SK-N-SH treated with all-trans-retinoic acid at 6 μM for 48 hours (cell line): ENCODE measurements at regions not wholly inside any gene's neighbourhood (a gene's known extent, or its start where the extent isn't known, plus 50 kb on each side); places are given as distances from the start of the nearest gene placed in this dataset.

Experiments
- ATAC-seq: fragments of 200-7000 bp; cut with Tn5 transposase; 3 replicates; pipeline ENCODE4 v1.9.1; 2020; ENCODE audit warnings: mild to moderate bottlenecking, moderate library complexity
- BACH2 ChIP-seq: fragments of 250-450 bp; sonication (Bioruptor Pico); IDR thresholded peaks from 2 replicates; pipeline ENCODE4 v1.9.0; 2021; ENCODE audit warnings: mild to moderate bottlenecking, borderline replicate concordance
- ESRRG ChIP-seq: fragments of 250-450 bp; sonication (Bioruptor Pico); IDR thresholded peaks from 2 replicates; pipeline ENCODE4 v1.6.1; 2021; ENCODE audit warnings: mild to moderate bottlenecking
- GLIS3 ChIP-seq: fragments of 250-450 bp; sonication (Bioruptor Pico); IDR thresholded peaks from 2 replicates; pipeline ENCODE4 v1.5.0; 2020; ENCODE audit warnings: mild to moderate bottlenecking, moderate library complexity
- ISL1 ChIP-seq: fragments of 250-450 bp; sonication (Bioruptor Pico); IDR thresholded peaks from 2 replicates; pipeline ENCODE4 v2.1.2; 2022; ENCODE audit warnings: mild to moderate bottlenecking, moderate library complexity
- OSR1 ChIP-seq: fragments of 250-450 bp; sonication (Bioruptor Pico); IDR thresholded peaks from 2 replicates; pipeline ENCODE4 v1.8.0; 2022; ENCODE audit warnings: moderate library complexity, mild to moderate bottlenecking, inconsistent platforms
- PPARA ChIP-seq: fragments of 250-450 bp; sonication (Bioruptor Pico); IDR thresholded peaks from 2 replicates; pipeline ENCODE4 v1.5.0; 2020; ENCODE audit warnings: mild to moderate bottlenecking, borderline replicate concordance
- RARB ChIP-seq: fragments of 250-450 bp; sonication (Bioruptor Pico); IDR thresholded peaks from 2 replicates; pipeline ENCODE4 v1.8.0; 2021; ENCODE audit warnings: mild to moderate bottlenecking, moderate library complexity
- SNAI2 ChIP-seq: fragments of 250-450 bp; sonication (Bioruptor Pico); IDR thresholded peaks from 2 replicates; pipeline ENCODE4 v1.5.0; 2020; ENCODE audit warnings: mild to moderate bottlenecking, moderate library complexity
- TOX ChIP-seq: fragments of 250-450 bp; sonication (Bioruptor Pico); IDR thresholded peaks from 2 replicates; pipeline ENCODE4 v1.8.0; 2021; ENCODE audit warnings: mild to moderate bottlenecking, moderate library complexity, borderline replicate concordance
- ZC3H10 ChIP-seq: fragments of 250-450 bp; sonication (Bioruptor Pico); IDR thresholded peaks from 2 replicates; pipeline ENCODE4 v1.5.1; 2021; ENCODE audit warnings: mild to moderate bottlenecking, moderate library complexity
- ZFP3 ChIP-seq: fragments of 250-450 bp; sonication (Bioruptor Pico); IDR thresholded peaks from 2 replicates; pipeline ENCODE4 v1.5.0; 2020; ENCODE audit warnings: mild to moderate bottlenecking, moderate library complexity
- ZFP30 ChIP-seq: fragments of 450-650 bp; formaldehyde crosslinking; IDR thresholded peaks from 2 replicates; pipeline ENCODE4 v1.5.0; 2022; ENCODE audit warnings: mild to moderate bottlenecking, moderate library complexity
- ZNF565 ChIP-seq: fragments of 450-650 bp; formaldehyde crosslinking; conservative IDR thresholded peaks from 2 replicates; pipeline ENCODE4 v1.5.0; 2020; ENCODE audit warnings: low read depth, mild to moderate bottlenecking, moderate library complexity
- ZNF70 ChIP-seq: fragments of 450-650 bp; formaldehyde crosslinking; IDR thresholded peaks from 2 replicates; pipeline ENCODE4 v1.5.0; 2020; ENCODE audit warnings: mild to moderate bottlenecking, moderate library complexity
- ZNF8 ChIP-seq: fragments of 450-650 bp; formaldehyde crosslinking; IDR thresholded peaks from 2 replicates; pipeline ENCODE4 v1.5.0; 2020; ENCODE audit warnings: mild to moderate bottlenecking, moderate library complexity
- TF ChIP-seq, protein P1 (sequence below): fragments of 250-450 bp; sonication (Bioruptor Pico); IDR thresholded peaks from 2 replicates; pipeline ENCODE4 v1.5.1; 2021; ENCODE audit warnings: mild to moderate bottlenecking, moderate library complexity
- TF ChIP-seq, protein P2 (sequence below): fragments of 250-450 bp; sonication (Bioruptor Pico); IDR thresholded peaks from 2 replicates; pipeline ENCODE4 v1.5.1; 2020; ENCODE audit warnings: low read depth, mild to moderate bottlenecking, moderate library complexity
- TF ChIP-seq, protein P3 (sequence below): fragments of 250-450 bp; sonication (Bioruptor Pico); IDR thresholded peaks from 2 replicates; pipeline ENCODE4 v1.8.0; 2020; ENCODE audit warnings: mild to moderate bottlenecking, moderate library complexity, borderline replicate concordance
- TF ChIP-seq, protein P4 (sequence below): fragments of 250-450 bp; sonication (Bioruptor Pico); IDR thresholded peaks from 2 replicates; pipeline ENCODE4 v1.5.0; 2020; ENCODE audit warnings: mild to moderate bottlenecking, moderate library complexity

DNA sequence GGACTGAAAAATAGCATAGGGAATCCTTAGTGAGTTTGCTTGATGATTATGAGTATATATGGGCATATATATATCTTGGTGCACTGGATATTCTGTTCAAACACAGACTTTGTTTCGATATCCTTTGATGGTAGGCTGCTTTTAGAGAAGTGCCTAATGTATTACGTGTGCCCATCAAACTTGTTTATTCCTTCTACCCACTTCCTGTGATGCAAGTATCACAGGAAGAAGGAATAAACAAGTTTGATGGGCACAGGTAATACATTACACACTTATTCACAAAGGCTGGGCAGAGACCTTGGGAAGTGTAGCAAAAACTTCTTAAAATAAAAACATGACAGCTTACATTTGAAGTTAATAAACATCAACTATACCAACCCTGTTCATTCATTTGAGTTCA, 364.2 kb downstream of the CHSY3 start:
- no peak for ATAC-seq
- TF ChIP-seq, protein P1, sequence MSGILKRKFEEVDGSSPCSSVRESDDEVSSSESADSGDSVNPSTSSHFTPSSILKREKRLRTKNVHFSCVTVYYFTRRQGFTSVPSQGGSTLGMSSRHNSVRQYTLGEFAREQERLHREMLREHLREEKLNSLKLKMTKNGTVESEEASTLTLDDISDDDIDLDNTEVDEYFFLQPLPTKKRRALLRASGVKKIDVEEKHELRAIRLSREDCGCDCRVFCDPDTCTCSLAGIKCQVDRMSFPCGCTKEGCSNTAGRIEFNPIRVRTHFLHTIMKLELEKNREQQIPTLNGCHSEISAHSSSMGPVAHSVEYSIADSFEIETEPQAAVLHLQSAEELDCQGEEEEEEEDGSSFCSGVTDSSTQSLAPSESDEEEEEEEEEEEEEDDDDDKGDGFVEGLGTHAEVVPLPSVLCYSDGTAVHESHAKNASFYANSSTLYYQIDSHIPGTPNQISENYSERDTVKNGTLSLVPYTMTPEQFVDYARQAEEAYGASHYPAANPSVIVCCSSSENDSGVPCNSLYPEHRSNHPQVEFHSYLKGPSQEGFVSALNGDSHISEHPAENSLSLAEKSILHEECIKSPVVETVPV (CRISPR knock-in tag), result no peak
- TF ChIP-seq ZNF70 (CRISPR knock-in tag) (no peak), ZFP30 (CRISPR knock-in tag) (no peak), ZNF565 (CRISPR knock-in tag) (no peak), TOX (CRISPR knock-in tag) (no peak), PPARA (CRISPR knock-in tag) (no peak), BACH2 (CRISPR knock-in tag) (no peak), OSR1 (CRISPR knock-in tag) (no peak), RARB (CRISPR knock-in tag) (no peak), ZFP3 (CRISPR knock-in tag) (no peak), GLIS3 (CRISPR knock-in tag) (no peak)
- TF ChIP-seq, protein P2, sequence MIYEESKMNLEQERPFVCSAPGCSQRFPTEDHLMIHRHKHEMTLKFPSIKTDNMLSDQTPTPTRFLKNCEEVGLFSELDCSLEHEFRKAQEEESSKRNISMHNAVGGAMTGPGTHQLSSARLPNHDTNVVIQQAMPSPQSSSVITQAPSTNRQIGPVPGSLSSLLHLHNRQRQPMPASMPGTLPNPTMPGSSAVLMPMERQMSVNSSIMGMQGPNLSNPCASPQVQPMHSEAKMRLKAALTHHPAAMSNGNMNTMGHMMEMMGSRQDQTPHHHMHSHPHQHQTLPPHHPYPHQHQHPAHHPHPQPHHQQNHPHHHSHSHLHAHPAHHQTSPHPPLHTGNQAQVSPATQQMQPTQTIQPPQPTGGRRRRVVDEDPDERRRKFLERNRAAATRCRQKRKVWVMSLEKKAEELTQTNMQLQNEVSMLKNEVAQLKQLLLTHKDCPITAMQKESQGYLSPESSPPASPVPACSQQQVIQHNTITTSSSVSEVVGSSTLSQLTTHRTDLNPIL (CRISPR knock-in tag), result no peak
- TF ChIP-seq, protein P3, sequence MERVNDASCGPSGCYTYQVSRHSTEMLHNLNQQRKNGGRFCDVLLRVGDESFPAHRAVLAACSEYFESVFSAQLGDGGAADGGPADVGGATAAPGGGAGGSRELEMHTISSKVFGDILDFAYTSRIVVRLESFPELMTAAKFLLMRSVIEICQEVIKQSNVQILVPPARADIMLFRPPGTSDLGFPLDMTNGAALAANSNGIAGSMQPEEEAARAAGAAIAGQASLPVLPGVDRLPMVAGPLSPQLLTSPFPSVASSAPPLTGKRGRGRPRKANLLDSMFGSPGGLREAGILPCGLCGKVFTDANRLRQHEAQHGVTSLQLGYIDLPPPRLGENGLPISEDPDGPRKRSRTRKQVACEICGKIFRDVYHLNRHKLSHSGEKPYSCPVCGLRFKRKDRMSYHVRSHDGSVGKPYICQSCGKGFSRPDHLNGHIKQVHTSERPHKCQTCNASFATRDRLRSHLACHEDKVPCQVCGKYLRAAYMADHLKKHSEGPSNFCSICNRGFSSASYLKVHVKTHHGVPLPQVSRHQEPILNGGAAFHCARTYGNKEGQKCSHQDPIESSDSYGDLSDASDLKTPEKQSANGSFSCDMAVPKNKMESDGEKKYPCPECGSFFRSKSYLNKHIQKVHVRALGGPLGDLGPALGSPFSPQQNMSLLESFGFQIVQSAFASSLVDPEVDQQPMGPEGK, result no peak

DNA sequence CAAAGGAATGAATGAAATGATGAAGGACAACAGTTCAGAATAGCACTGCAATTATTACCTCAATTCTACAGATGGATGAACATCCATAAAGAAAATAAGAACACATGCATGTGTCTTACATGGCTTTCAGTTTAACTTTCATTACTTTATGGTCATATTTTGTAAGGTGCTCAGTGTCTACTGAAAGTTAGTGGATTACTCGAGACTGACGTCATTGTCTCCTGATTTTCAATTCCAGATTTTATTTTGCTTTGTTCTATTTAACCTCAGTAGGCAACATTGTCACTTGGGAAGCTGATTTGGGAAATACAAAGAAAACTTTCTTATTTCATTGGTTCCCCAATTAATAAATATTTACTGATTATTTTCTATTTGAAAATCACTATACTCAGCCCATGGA, 363.7 kb downstream of the CHSY3 start:
- no peak for ATAC-seq
- TF ChIP-seq ISL1 (CRISPR knock-in tag) (no peak), GLIS3 (CRISPR knock-in tag) (no peak), ZNF70 (CRISPR knock-in tag) (no peak), ZC3H10 (CRISPR knock-in tag) (no peak), ZFP3 (CRISPR knock-in tag) (no peak), RARB (CRISPR knock-in tag) (no peak), SNAI2 (no peak)
- TF ChIP-seq, protein P1 (CRISPR knock-in tag), result no peak
- TF ChIP-seq, all 23 proteins: peak for 0

DNA sequence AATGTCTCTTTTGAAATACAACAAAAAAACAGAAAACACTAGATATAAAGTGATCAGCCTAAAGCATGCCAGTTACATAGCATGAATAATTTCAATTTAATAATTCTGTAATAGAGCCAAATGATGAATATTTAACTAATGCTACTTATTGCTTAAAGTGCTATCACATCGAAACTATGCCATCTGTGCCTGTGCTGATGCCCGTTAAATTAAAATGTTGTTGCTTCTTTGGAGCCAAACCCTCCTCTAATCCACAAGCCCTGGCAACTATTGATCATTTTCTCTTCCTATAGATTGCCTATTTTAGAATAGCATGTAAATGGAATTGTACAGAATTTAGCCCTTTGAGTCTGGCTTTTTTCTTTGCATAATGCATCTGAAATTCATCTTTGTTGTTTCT, 356.2 kb downstream of the CHSY3 start:
- TF ChIP-seq, protein P3, result no peak
- TF ChIP-seq ISL1 (CRISPR knock-in tag) (no peak), ESRRG (CRISPR knock-in tag) (no peak), PPARA (CRISPR knock-in tag) (no peak), OSR1 (CRISPR knock-in tag) (no peak), ZNF8 (CRISPR knock-in tag) (no peak), GLIS3 (CRISPR knock-in tag) (no peak), SNAI2 (no peak), ZC3H10 (CRISPR knock-in tag) (no peak)
- TF ChIP-seq, protein P4, sequence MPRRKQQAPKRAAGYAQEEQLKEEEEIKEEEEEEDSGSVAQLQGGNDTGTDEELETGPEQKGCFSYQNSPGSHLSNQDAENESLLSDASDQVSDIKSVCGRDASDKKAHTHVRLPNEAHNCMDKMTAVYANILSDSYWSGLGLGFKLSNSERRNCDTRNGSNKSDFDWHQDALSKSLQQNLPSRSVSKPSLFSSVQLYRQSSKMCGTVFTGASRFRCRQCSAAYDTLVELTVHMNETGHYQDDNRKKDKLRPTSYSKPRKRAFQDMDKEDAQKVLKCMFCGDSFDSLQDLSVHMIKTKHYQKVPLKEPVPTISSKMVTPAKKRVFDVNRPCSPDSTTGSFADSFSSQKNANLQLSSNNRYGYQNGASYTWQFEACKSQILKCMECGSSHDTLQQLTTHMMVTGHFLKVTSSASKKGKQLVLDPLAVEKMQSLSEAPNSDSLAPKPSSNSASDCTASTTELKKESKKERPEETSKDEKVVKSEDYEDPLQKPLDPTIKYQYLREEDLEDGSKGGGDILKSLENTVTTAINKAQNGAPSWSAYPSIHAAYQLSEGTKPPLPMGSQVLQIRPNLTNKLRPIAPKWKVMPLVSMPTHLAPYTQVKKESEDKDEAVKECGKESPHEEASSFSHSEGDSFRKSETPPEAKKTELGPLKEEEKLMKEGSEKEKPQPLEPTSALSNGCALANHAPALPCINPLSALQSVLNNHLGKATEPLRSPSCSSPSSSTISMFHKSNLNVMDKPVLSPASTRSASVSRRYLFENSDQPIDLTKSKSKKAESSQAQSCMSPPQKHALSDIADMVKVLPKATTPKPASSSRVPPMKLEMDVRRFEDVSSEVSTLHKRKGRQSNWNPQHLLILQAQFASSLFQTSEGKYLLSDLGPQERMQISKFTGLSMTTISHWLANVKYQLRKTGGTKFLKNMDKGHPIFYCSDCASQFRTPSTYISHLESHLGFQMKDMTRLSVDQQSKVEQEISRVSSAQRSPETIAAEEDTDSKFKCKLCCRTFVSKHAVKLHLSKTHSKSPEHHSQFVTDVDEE (CRISPR knock-in tag), result no peak
- TF ChIP-seq, all 23 proteins: peak for 0
- ATAC-seq, result no peak
